ENCODE measurements at regions not wholly inside any gene's neighbourhood (a gene's known extent, or its start where the extent isn't known, plus 50 kb on each side); places are given as distances from the start of the nearest gene placed in this dataset.

DNA sequence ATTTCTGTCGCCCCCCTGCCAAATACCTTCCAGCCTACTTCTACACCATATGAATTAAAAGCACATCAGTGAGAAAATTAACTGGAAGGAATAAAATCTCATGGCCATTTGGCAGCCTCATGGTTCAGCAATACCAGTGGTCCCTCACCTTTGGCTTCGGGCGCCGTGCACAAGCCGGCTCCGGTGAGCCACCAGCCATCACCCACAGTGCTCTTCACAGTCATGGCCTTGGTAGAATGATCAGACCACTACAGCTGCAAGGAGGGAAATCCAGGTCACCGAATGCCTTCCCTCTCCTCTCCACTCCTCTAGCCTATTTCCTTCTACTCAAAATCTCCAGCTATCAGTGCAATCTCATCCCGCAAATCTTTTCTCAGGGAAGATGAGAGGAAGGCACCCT, 239.1 kb downstream of the C1D start:
- TF ChIP-seq POLR2A (IDR thresholded peaks at IDR 0.05) (no peak), POLR2AphosphoS5 (IDR thresholded peaks at IDR 0.05) (no peak)
- TF ChIP-seq, protein P1, sequence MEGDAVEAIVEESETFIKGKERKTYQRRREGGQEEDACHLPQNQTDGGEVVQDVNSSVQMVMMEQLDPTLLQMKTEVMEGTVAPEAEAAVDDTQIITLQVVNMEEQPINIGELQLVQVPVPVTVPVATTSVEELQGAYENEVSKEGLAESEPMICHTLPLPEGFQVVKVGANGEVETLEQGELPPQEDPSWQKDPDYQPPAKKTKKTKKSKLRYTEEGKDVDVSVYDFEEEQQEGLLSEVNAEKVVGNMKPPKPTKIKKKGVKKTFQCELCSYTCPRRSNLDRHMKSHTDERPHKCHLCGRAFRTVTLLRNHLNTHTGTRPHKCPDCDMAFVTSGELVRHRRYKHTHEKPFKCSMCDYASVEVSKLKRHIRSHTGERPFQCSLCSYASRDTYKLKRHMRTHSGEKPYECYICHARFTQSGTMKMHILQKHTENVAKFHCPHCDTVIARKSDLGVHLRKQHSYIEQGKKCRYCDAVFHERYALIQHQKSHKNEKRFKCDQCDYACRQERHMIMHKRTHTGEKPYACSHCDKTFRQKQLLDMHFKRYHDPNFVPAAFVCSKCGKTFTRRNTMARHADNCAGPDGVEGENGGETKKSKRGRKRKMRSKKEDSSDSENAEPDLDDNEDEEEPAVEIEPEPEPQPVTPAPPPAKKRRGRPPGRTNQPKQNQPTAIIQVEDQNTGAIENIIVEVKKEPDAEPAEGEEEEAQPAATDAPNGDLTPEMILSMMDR (IDR thresholded peaks at IDR 0.05), result no peak

All from transverse colon (tissue), 4 donors.